GM23248 (cell line): ENCODE measurements at regions not wholly inside any gene's neighbourhood (a gene's known extent, or its start where the extent isn't known, plus 50 kb on each side); places are given as distances from the start of the nearest gene placed in this dataset.

Experiments
- EZH2 ChIP-seq: fragments of 200-600 bp; sonication (generic); IDR thresholded peaks from 2 replicates; pipeline ENCODE4 v1.6.1; 2018; ENCODE audit warnings: antibody characterized with exemption, mild to moderate bottlenecking; ENCODE audit not compliant: insufficient read depth, poor library complexity, severe bottlenecking
- EZH2phosphoT487 ChIP-seq: fragments of 200-600 bp; sonication (generic); IDR thresholded peaks from 2 replicates; pipeline ENCODE4 v1.6.1; 2018; ENCODE audit warnings: antibody characterized with exemption, moderate library complexity, mild to moderate bottlenecking, low read depth; ENCODE audit not compliant: insufficient read depth

DNA sequence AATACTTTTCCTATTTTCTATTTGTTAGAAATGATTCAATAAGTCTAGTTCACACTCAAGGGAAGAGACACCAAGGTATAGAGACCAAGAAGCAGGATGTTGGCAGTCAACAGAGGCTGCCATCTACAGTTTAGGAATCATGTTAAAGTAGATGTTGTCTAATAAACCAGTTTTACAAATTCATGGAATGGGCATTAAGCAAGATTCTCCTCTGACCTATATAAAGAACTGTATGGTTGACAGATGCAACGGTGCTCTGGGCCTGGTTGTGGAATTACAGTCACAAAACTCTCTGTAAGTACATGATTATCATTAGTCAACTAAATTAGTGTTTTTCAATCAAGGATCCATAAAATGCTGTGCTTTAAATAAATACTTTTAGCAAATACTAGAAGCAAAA lies 475.1 kb downstream of the NAV3 start:
- TF ChIP-seq EZH2 = no peak
- no peak for TF ChIP-seq EZH2phosphoT487
